HG03342 (cell line): ENCODE measurements at regions not wholly inside any gene's neighbourhood (a gene's known extent, or its start where the extent isn't known, plus 50 kb on each side); places are given as distances from the start of the nearest gene placed in this dataset.
"Not testable (repeated sequence)": the region's sequence is repeated elsewhere in the genome, so short reads cannot be mapped to it uniquely, and the experiment has no call there.

Experiments
- ATAC-seq: cut with Tn5 transposase; IDR thresholded peaks from one replicate; pipeline ENCODE4 v1.9.1; 2021; ENCODE audit warnings: mild to moderate bottlenecking, moderate library complexity; ENCODE audit not compliant: unreplicated experiment

- ATAC-seq, result no peak
Observed at GRCh38 chr21:25489673-25490072, 117.6 kb downstream of the MRPL39 start.

- peak; percentile 70 for ATAC-seq
Observed at GRCh38 chr21:25487046-25487594, 120.2 kb downstream of the MRPL39 start.

DNA sequence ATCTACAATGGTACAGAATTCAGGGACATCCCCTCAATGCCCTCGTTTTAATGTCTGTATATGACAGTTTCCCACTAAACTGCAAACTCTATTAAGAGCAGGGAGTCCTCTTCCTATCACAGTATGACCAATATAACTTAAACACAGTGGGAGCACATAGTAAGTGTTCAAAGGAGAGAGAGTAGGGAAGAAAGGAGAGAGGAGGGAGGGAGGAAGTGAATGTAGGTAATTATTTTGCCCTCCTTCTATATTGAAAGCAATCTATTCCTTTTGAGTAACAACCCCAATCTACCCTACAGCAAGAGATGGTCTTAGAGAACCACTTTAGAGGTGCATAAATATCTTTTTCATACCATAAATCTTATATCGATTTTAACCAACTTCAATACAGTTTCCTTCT lies 121.4 kb downstream of the MRPL39 start:
- ATAC-seq, result no peak

GRCh38 chr21:25467896-25468295 lies 139.4 kb downstream of the MRPL39 start:
- no peak for ATAC-seq

DNA sequence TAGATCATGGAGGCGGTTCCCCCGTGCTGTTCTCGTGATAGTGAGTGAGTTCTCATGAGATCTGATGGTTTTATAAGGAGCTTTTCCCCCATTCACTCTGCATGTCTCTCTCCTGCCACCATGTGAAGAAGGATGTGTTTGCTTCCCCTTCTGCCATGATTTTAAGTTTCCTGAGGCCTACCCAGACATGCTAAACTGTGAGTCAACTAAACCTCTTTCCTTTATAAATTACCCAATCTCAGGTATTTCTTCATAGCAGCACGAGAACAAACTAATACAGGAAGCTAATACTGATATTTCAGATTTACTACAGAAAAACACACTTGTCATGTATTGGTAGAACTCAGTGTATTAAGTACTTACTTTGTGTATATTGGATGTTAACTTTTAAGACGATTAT lies 140.2 kb downstream of the MRPL39 start:
- ATAC-seq, result not testable (repeated sequence)

GRCh38 chr21:25466470-25466869 lies 140.8 kb downstream of the MRPL39 start:
- ATAC-seq, result no peak

DNA sequence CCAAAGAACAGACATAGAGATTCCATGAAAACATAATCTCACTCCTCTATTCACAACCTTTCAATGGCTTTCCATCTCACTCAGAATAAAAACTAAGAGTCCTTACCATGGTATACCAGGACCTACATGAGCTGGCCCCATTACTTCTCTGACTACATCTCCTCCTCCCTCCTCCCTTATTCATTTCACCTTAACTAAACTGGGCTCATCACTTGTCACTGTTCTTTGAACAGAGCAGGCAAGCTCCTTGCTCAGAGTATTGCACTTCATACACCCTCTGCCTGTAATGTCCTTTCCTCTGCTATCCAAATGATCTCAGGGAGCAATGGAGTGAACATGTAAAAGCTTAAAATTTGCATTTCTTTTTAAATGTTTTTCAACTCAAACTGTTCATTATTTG lies 142.0 kb downstream of the MRPL39 start:
- no peak for ATAC-seq

- ATAC-seq, result peak; percentile 68
Observed at GRCh38 chr21:25464275-25464674, 143.0 kb downstream of the MRPL39 start.

DNA sequence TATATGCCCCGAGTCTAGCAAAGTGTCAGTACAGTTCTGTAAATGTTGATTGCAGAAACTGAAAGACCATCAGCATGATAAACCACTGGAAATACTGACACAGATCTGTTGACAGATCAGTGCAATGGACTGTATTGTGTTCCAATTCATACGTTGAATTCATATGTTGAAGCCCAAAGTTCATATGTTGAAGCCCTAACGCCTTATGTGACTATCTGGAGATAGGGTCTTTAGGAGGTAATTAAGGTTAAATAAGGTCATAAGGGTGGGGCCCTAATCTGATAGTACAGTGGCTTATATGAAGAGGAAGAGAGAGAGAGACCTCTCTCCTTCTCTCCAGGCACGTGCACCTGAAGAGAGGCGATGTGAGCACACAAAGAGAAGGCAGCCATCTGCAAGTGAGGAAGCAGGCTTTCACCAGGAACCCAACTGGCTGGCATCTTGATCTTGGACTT lies 144.7 kb downstream of the MRPL39 start:
- peak; percentile 46 for ATAC-seq

DNA sequence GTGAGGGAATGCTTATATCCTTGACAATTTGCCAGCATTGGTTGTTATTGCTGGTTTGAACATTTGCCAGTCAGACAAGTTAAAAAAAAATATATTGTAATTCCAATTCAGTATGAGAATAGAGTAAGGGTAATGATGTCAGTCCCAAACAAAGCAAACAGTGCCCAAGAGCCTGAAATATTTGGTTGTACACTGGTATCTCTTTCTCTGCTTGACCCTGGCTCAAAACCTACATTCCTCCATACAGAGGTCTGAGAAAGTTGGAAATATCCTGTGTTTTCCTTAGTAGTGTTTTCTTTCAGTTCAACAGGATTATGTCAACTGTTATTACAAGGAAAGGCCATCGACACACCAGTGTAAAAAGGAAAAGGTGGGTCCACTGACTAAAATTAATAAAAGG lies 145.6 kb downstream of the MRPL39 start:
- ATAC-seq, result no peak

GRCh38 chr21:25459993-25460392 lies 147.3 kb downstream of the MRPL39 start:
- no peak for ATAC-seq

DNA sequence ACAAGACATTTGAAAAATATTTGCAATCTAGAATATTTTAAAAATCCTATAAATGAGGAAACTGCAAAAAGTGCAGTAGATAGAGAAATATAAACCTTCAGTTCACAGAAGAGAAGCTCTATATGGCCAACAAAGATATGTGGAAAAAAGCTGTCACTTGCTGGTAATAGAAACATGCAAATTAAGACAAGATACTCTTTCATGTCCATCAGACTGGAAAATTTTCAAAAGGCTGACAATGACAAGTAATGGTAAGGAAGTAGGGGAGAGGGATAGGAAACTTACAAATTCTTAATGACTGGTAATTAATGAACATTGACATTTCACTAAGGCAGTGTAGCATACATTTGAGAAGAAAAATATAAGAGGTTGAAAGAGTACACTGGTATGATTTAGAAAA lies 147.9 kb downstream of the MRPL39 start:
- ATAC-seq, result no peak

GRCh38 chr21:25458484-25458883 lies 148.8 kb downstream of the MRPL39 start:
- ATAC-seq, result no peak

- no peak for ATAC-seq
Observed at GRCh38 chr21:25457946-25458345, 149.3 kb downstream of the MRPL39 start.

GRCh38 chr21:25457411-25457810 lies 149.9 kb downstream of the MRPL39 start:
- peak; percentile 54 for ATAC-seq

DNA sequence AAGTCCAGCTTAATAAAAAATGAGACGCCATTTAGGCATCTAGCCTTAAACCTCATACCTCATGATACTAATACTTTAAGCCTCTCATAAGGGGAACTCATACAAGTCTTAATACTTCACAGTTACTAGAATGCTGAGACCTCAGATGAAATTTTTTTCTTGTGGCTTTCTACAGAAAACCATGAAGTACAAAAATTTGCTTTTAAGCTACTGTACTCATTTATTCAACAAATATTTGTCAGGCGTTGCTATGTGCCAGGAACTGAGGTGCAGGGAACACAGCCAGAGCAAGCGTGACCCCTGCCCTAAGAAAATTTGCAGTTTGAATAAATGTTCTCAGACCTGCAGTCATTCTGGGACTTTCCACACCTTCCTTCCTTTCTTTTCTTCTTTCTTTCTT lies 150.6 kb downstream of the MRPL39 start:
- peak; percentile 49 for ATAC-seq

- no peak for ATAC-seq
Observed at GRCh38 chr21:25453524-25453923, 153.8 kb downstream of the MRPL39 start.

DNA sequence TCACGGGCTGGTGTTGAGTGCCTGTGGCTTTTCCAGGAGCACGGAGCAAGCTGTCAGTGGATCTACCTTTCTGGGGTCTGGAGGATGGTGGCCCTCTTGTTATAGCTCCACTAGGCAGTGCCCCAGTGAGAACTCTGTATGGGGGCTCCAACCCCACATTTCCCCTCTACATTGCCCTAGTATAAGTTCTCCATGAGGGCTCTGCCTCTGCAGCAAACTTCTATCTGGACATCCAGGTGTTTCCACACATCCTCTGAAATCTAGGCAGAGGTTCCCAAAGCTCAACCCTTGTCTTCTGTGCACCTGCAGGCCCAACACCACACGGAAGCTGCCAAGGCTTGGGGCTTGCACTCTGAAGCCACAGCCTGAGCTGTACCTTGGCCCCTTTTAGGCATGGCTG lies 157.3 kb downstream of the MRPL39 start:
- no peak for ATAC-seq

- no peak for ATAC-seq
Observed at GRCh38 chr21:25441835-25442234, 165.4 kb downstream of the MRPL39 start.

DNA sequence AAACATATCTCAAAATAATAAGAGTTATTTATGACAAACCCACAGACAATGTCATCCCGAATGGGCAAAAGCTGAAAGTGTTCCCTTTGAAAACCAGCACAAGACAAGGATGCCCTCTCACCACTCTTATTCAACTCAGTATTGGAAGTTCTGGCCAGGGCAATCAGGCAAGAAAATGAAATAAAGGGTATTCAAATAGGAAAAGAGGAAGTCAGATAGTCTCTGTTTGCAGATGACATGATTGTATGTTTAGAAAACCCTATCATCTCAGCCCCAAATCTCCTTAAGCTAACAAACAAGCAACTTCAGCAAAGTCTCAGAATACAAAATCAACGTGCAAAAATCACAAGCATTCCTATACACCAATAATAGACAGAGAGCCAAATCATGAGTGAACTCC lies 169.8 kb downstream of the MRPL39 start:
- ATAC-seq, result not testable (repeated sequence)

- ATAC-seq, result peak; percentile 53
Observed at GRCh38 chr21:25428537-25428936, 178.7 kb downstream of the MRPL39 start.

DNA sequence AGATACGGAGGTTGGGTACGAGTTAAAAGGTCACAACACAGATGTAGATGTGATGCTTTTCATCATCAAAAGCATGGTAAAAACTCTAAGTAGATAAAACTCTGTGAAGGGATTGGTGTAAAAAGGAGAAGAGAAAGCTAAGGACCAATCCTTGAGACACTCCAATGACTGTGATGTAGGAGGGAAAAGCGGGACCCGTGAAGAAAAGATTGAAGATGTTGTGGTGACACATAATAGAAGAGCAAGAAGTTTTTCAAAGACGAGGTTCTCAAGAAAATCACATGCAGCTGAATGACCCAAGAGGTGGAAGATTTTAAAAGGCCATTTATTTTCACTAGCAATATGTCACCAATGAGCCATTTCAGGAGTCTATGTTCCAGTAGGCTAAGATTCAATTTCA lies 179.5 kb downstream of the MRPL39 start:
- no peak for ATAC-seq

GRCh38 chr21:25426580-25426979 lies 180.7 kb downstream of the MRPL39 start:
- no peak for ATAC-seq
